Osteoblast (primary cell): ENCODE measurements at regions not wholly inside any gene's neighbourhood (a gene's known extent, or its start where the extent isn't known, plus 50 kb on each side); places are given as distances from the start of the nearest gene placed in this dataset.

ENCODE experiments used
- DNase-seq: peaks from one replicate; pipeline ENCODE4 v3.0.0; 2011; ENCODE audit warnings: low spot score, mixed read lengths; ENCODE audit not compliant: insufficient read length; ENCODE audit errors: missing footprints
- H2AFZ ChIP-seq: 2 replicates; pipeline ENCODE4 v1.6.0; 2011; ENCODE audit warnings: mild to moderate bottlenecking, low read length
- H3K27ac ChIP-seq: 2 replicates; pipeline ENCODE4 v1.5.1; 2011; ENCODE audit warnings: mild to moderate bottlenecking, low read depth, low read length, moderate library complexity
- H3K27me3 ChIP-seq: 2 replicates; pipeline ENCODE4 v1.6.0; 2012; ENCODE audit warnings: mild to moderate bottlenecking, control low read depth, inconsistent platforms, low read length, moderate library complexity; ENCODE audit not compliant: insufficient read depth
- H3K36me3 ChIP-seq: 2 replicates; pipeline ENCODE4 v1.5.1; 2011; ENCODE audit warnings: mild to moderate bottlenecking, low read length, control low read depth, moderate library complexity; ENCODE audit not compliant: insufficient read depth
- H3K4me1 ChIP-seq: 2 replicates; pipeline ENCODE4 v1.5.1; 2011; ENCODE audit warnings: mild to moderate bottlenecking, low read length, control low read depth, moderate library complexity; ENCODE audit not compliant: insufficient read depth
- H3K4me2 ChIP-seq: 2 replicates; pipeline ENCODE4 v1.6.0; 2011; ENCODE audit warnings: mild to moderate bottlenecking, low read length; ENCODE audit not compliant: insufficient read depth
- H3K4me3 ChIP-seq: fragments of 200-600 bp; sonication (generic); 3 replicates; pipeline ENCODE4 v1.5.1; 2012; ENCODE audit warnings: mild to moderate bottlenecking, low read length, inconsistent platforms; ENCODE audit not compliant: insufficient read depth
- H3K79me2 ChIP-seq: 2 replicates; pipeline ENCODE4 v1.6.0; 2012; ENCODE audit warnings: mild to moderate bottlenecking, low read length, control low read depth, inconsistent platforms; ENCODE audit not compliant: insufficient read depth
- H3K9me3 ChIP-seq: 2 replicates; pipeline ENCODE4 v1.5.1; 2011; ENCODE audit warnings: low read depth, low read length, control low read depth
- H4K20me1 ChIP-seq: 2 replicates; pipeline ENCODE4 v1.6.0; 2012; ENCODE audit warnings: mild to moderate bottlenecking, low read length, control low read depth; ENCODE audit not compliant: insufficient read depth
- CTCF ChIP-seq: IDR thresholded peaks from 2 replicates; pipeline ENCODE4 v1.5.1; 2011; ENCODE audit warnings: mild to moderate bottlenecking, low read depth, low read length, moderate library complexity; ENCODE audit errors: extremely low read depth

GRCh38 chr10:130727766-130728490, 583.6 kb downstream of the TCERG1L start:
- Histone ChIP-seq H3K36me3 (no peaks in the 10 kb centered on the region), H3K4me1 (no peaks in the 10 kb centered on the region), H4K20me1 (no peaks in the 10 kb centered on the region), H3K9me3 (no peaks in the 10 kb centered on the region), H3K79me2 (no peaks in the 10 kb centered on the region), H3K4me3 (no peak overlapping the region), H3K27me3 (no peaks in the 10 kb centered on the region), H3K4me2 (no peak overlapping the region), H2AFZ (no peak overlapping the region), H3K27ac (no peak overlapping the region)
- no peak for TF ChIP-seq CTCF
- no peak for DNase-seq

DNA sequence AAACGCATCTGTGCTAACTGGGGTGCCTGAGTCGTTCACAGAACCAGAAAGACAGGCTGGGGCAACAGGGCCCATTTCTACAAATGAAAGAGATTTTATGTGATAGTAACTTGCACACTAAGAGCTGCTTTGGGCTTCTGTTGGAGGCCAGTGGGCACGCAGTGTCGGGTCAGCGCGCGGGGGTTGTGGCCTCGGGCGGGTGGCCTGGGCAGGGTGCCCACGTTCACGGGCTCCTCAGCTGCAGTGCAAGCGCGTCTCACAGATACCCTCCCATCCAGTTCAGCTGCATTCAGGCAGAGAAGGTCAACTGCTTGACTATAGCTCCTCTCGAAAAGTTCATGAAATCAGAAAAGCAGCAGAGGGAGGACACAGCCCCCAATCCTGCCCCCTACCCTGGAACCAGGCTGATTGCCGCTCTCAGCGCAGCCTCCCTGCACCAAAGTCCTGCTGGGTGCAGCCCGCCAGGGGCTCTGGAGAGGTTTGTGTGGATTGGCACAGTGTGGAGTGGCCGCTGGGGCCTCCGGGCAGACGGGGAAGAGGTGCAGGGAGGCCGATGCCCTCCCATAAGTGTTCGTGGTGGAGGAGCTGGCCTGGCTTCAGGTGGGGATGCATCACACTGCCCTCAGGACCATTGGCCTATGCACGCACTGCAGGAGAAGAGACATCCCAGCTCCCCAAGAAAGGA, 582.8 kb downstream of the TCERG1L start:
- Histone ChIP-seq H4K20me1 (no peaks in the 10 kb centered on the region), H2AFZ (no peak overlapping the region), H3K4me2 (no peak overlapping the region), H3K9me3 (no peaks in the 10 kb centered on the region), H3K36me3 (no peaks in the 10 kb centered on the region), H3K27ac (no peak overlapping the region), H3K4me1 (no peaks in the 10 kb centered on the region), H3K27me3 (no peaks in the 10 kb centered on the region), H3K4me3 (no peak overlapping the region), H3K79me2 (no peaks in the 10 kb centered on the region)
- TF ChIP-seq CTCF = no peak
- no peak for DNase-seq

- H3K4me3 ChIP-seq = no peak overlapping the region
- no peaks in the 10 kb centered on the region for H3K4me1 ChIP-seq
- TF ChIP-seq CTCF = no peak
- H3K79me2 ChIP-seq = no peaks in the 10 kb centered on the region
- H3K27me3 ChIP-seq = no peaks in the 10 kb centered on the region
- DNase-seq = no peak
- no peak overlapping the region for H2AFZ ChIP-seq
- no peaks in the 10 kb centered on the region for H3K9me3 ChIP-seq
- no peaks in the 10 kb centered on the region for H4K20me1 ChIP-seq
- H3K4me2 ChIP-seq = no peak overlapping the region
- H3K36me3 ChIP-seq = no peaks in the 10 kb centered on the region
- H3K27ac ChIP-seq = no peak overlapping the region
These were observed 581.6 kb downstream of the TCERG1L start for GRCh38 chr10:130729876-130730275.

GRCh38 chr10:130737186-130737585, 574.3 kb downstream of the TCERG1L start:
- no peaks in the 10 kb centered on the region for H3K4me1 ChIP-seq
- H3K36me3 ChIP-seq = no peaks in the 10 kb centered on the region
- no peak overlapping the region for H2AFZ ChIP-seq
- H3K4me2 ChIP-seq = no peak overlapping the region
- DNase-seq = no peak
- no peak for TF ChIP-seq CTCF
- H4K20me1 ChIP-seq = no peaks in the 10 kb centered on the region
- no peak overlapping the region for H3K4me3 ChIP-seq
- no peaks in the 10 kb centered on the region for H3K79me2 ChIP-seq
- H3K27me3 ChIP-seq = no peaks in the 10 kb centered on the region
- H3K27ac ChIP-seq = no peak overlapping the region
- H3K9me3 ChIP-seq = no peaks in the 10 kb centered on the region
